ENCODE measurements at regions not wholly inside any gene's neighbourhood (a gene's known extent, or its start where the extent isn't known, plus 50 kb on each side); places are given as distances from the start of the nearest gene placed in this dataset.

- no peaks in the 10 kb centered on the region for H3K9me3 Mint-ChIP-seq
- H3K27me3 Mint-ChIP-seq (ENCODE audit: low read depth): no peaks in the 10 kb centered on the region
- TF ChIP-seq EMX1 (CRISPR knock-in tag; IDR thresholded peaks at IDR 0.05): no peak
- no peak overlapping the region for H3K27ac Mint-ChIP-seq
- CTCF ChIA-PET: no interaction called here
- H3K4me1 Mint-ChIP-seq: no peaks in the 10 kb centered on the region
- no peak overlapping the region for H3K4me3 Mint-ChIP-seq
- ATAC-seq (no peak), DNase-seq (ENCODE audit: low spot score) (no peak)
- POLR2A ChIA-PET: no interaction called here
- no peaks in the 10 kb centered on the region for H3K36me3 Mint-ChIP-seq
Observed at GRCh38 chr1:172764378-172764777, 105.5 kb downstream of the FASLG start.

- Mint-ChIP-seq H3K4me1 (no peaks in the 10 kb centered on the region), H3K9me3 (no peaks in the 10 kb centered on the region), H3K4me3 (no peak overlapping the region), H3K36me3 (no peaks in the 10 kb centered on the region), H3K27ac (no peak overlapping the region), H3K27me3 (ENCODE audit: low read depth) (no peaks in the 10 kb centered on the region)
- no peak for ATAC-seq
- ChIA-PET POLR2A (no interaction called here), CTCF (interaction anchor here (1.6 kb wide), 1 partner anchor 60 kb away, joined by 4 read pairs; no protein-coding TSS in a partner anchor)
- no peak for DNase-seq (ENCODE audit: low spot score)
- TF ChIP-seq ZNF281 (CRISPR knock-in tag; IDR thresholded peaks at IDR 0.05): no peak
- TF ChIP-seq FOXP1 (CRISPR knock-in tag; IDR thresholded peaks at IDR 0.05; ENCODE audit: borderline replicate concordance): no peak
- no peak for TF ChIP-seq E2F1 (CRISPR knock-in tag; IDR thresholded peaks at IDR 0.05)
- no peak for TF ChIP-seq ZNF263 (CRISPR knock-in tag; IDR thresholded peaks at IDR 0.05; ENCODE audit: low read depth)
- no peak for TF ChIP-seq ATF2 (CRISPR knock-in tag; IDR thresholded peaks at IDR 0.05; ENCODE audit: borderline replicate concordance, low read depth)
- no peak for TF ChIP-seq HMGA2 (CRISPR knock-in tag; IDR thresholded peaks at IDR 0.05)
- no peak for TF ChIP-seq USF2 (CRISPR knock-in tag; IDR thresholded peaks at IDR 0.05)
- no peak for TF ChIP-seq PREB (CRISPR knock-in tag; IDR thresholded peaks at IDR 0.05; ENCODE audit: borderline replicate concordance)
- no peak for TF ChIP-seq ZBTB21 (CRISPR knock-in tag; IDR thresholded peaks at IDR 0.05; ENCODE audit: borderline replicate concordance)
- no peak for TF ChIP-seq ETV6 (CRISPR knock-in tag; IDR thresholded peaks at IDR 0.05)
- no peak for TF ChIP-seq SMAD3 (CRISPR knock-in tag; IDR thresholded peaks at IDR 0.05; ENCODE audit: borderline replicate concordance)
Observed at GRCh38 chr1:172766462-172766861, 107.6 kb downstream of the FASLG start.

GRCh38 chr1:172770071-172770470 is 111.2 kb downstream of the FASLG start:
- H3K27ac Mint-ChIP-seq: no peak overlapping the region
- no peak overlapping the region for H3K4me3 Mint-ChIP-seq
- ChIA-PET CTCF (no interaction called here), POLR2A (no interaction called here)
- ATAC-seq: no peak
- no peaks in the 10 kb centered on the region for H3K36me3 Mint-ChIP-seq
- H3K9me3 Mint-ChIP-seq: no peaks in the 10 kb centered on the region
- no peaks in the 10 kb centered on the region for H3K4me1 Mint-ChIP-seq
- no peaks in the 10 kb centered on the region for H3K27me3 Mint-ChIP-seq (ENCODE audit: low read depth)
- no peak for DNase-seq (ENCODE audit: low spot score)
- TF ChIP-seq ATF6 (CRISPR knock-in tag; IDR thresholded peaks at IDR 0.05) (no peak), ELF4 (CRISPR knock-in tag; IDR thresholded peaks at IDR 0.05; ENCODE audit: low read depth) (no peak), ZSCAN18 (CRISPR knock-in tag; IDR thresholded peaks at IDR 0.05) (no peak), MXD4 (CRISPR knock-in tag; IDR thresholded peaks at IDR 0.05; ENCODE audit: borderline replicate concordance) (no peak), CBFB (CRISPR knock-in tag; IDR thresholded peaks at IDR 0.05; ENCODE audit: low read depth) (no peak), OVOL2 (CRISPR knock-in tag; IDR thresholded peaks at IDR 0.05; ENCODE audit: borderline replicate concordance) (no peak), SMAD4 (CRISPR knock-in tag; IDR thresholded peaks at IDR 0.05) (no peak), ZBTB43 (CRISPR knock-in tag; IDR thresholded peaks at IDR 0.05) (no peak)
